Renal pelvis (tissue), 1 donor: ENCODE measurements at regions not wholly inside any gene's neighbourhood (a gene's known extent, or its start where the extent isn't known, plus 50 kb on each side); places are given as distances from the start of the nearest gene placed in this dataset.

Source experiments
- DNase-seq: peaks from one replicate; pipeline ENCODE4 v3.0.0-alpha.2; 2013

- DNase-seq = no peak
Measured at GRCh38 chr22:48093981-48094380, 1331.5 kb downstream of the TBC1D22A start.

DNA sequence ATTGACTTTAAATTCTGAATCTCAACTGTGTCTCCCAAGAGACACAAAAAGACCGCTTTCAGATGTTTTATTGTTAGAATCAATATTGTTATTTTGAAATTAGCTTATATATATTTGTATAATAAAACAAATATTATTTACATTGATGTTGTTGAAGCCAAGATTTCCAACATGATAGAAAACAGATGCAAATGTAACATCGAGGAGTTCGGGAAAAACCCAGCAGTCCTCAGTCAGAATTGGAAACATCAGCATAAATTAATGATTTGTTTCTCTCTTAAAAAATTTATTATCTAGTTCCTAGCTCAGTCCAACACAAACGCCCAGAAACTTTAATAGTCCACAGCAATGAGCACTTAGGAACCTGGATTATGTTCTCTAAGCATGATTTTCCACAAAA lies 1330.4 kb downstream of the TBC1D22A start:
- DNase-seq = no peak

DNA sequence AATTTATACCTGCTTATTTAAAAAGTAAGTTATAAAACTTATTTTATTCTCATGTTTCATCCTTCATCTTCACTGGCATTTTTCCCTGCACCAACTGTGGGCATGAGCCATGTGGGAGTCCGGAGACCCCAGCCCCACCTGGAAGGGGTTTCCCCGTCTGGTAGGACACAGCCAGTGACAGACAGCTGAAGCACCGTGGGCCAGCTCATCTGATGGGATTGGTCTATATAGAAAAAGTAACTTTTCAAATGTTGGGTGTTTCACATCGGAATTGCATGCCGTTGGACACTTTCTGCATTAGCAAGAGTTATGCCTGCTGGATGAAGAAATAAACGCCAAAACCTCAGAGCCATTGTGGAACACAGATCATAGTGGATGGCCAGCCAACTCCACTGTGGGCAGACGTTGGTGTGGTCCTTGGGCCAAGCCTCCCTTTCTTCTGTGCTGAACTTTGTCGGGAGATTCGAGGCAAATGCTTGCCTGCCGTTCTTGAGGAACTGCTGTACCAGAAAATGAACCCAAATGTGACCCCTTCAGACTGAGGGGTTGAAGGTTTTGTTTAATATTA lies 1329.3 kb downstream of the TBC1D22A start:
- DNase-seq = no peak

- DNase-seq = no peak
Measured at GRCh38 chr22:48091060-48091650, 1328.7 kb downstream of the TBC1D22A start.

- DNase-seq = no peak
Measured at GRCh38 chr22:48090332-48090672, 1327.9 kb downstream of the TBC1D22A start.

- DNase-seq = peak; percentile 87
Measured at GRCh38 chr22:48089601-48090331, 1327.3 kb downstream of the TBC1D22A start.

- no peak for DNase-seq
Measured at GRCh38 chr22:48088926-48089536, 1326.6 kb downstream of the TBC1D22A start.

DNA sequence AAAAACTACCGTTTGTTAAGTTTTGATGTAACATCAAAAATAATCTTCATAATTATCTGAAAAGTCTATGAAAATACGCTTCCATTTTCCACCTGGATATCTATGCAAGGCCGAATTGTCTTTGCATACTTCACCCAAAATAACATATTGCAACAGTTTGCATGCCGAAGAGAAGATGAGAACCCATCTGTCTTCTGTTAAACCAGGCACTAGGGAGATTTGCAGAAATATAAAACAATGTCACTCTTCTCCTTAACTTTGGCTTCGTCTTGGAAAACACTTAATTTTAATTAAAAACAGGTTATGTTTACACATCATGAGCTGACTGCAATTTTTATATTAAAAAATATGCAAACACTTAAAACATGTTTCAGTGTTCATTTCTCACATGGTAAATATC lies 1325.8 kb downstream of the TBC1D22A start:
- no peak for DNase-seq

DNA sequence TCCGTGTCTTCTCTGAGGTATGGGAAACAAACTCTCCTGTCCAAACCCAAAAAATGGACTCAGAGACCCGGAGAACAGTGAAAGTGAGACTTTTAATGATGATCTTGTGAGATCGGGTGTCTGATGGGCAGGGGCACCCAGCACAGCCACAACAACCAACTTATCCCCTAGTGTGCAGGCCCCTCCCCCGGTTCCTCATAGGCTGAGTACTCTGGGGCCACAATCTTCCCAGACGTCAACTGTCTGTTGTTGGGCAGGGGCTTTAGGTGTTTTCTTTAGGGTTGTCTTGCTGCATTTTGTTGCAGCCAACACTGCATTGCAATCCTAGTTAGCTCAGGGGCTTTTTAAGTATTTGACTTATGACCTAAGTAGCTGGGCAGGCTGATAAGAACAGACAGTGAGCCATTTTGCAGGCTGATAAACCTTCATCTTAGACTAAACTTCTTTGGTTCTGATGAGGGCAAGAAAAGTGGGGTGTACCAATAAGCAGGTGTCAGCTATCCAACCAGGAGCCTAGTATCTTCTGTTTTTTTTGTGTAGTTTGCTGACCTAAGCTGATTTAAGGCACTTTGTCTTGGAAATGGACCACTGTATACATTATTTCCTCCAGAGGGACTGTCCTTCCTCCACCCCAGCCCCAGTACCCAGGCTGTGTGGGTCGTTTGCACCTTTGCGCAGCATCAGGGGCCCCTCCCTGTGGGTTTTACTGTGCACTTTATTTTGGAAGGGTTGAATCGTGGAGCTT lies 1323.6 kb downstream of the TBC1D22A start:
- DNase-seq = no peak

GRCh38 chr22:48084729-48085050 lies 1322.2 kb downstream of the TBC1D22A start:
- DNase-seq = no peak

GRCh38 chr22:48084041-48084728 lies 1321.7 kb downstream of the TBC1D22A start:
- DNase-seq = no peak

DNA sequence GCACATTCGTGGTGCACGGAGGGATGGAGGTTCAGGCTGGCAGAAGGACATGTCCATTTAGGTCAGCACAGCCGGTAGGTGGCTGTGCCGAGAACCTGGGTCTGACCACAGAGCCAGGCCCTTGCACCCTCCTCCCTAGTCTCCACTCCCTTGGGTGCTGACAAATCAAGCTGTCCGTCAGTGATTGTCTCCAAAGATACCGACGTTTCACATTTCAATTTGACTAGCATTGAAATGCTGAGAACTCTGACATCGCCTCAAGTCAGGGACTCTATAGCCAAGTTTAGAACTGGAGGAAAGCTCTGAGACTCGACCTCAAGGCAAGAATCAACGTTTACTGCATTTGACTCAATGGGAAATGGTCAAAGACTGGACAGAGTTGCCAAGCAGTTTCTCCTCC lies 1321.1 kb downstream of the TBC1D22A start:
- no peak for DNase-seq

- DNase-seq = no peak
Measured at GRCh38 chr22:48082284-48082683, 1319.8 kb downstream of the TBC1D22A start.

DNA sequence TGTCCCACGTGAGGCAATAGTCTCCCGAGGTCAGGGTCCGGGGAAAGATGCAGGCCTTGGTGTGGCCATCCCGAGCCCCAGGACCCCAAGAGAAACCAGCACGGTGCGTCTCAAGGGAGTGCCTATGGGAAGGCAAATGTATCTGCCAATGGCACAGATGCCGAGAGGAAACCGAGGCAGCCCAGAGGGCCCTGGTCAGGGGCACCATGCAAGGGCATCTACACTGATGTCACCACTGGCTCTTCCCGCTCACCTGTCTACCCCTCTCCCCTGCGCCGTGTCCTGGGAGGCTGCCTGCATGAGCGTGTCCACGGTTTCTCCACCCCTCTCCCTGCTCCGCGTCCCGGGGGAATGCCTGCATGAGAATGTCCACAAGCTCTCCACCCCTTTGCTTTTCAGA lies 1318.8 kb downstream of the TBC1D22A start:
- no peak for DNase-seq

DNA sequence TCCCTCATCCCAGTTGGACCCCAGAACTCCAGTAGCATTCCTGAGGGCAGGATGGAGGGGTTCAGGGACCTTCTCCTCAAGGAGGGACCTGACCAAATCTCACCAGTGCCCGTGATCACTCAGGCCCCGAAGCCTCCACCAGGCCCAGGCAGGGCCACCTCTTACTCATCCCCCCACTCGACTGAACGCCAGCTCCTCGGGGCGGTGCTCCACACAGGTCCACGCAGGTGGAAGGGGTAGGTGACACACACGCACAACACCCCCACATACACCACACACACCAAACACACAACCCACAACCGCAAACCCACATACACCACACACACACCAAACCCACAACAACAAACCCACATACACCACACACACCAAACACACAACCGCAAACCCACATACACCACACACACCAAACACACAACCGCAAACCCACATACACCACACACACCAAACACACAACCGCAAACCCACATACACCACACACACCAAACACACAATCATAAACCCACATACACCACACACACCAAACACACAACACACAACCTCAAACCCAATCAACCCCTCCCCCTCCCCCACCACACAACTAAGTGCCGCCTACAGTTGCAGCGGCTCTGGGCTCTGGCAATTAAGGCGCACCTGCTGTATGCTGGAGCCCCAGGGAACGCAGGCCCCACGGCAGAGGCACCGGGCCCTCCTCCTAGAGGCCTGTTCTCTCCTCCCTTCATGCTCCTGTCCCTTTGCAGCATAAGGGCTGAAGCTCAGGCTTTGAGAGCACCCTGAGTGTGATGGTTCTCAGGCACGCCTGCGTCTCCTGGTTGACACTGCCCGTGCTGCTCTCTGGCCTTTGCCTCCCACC lies 1318.1 kb downstream of the TBC1D22A start:
- DNase-seq = no peak

DNA sequence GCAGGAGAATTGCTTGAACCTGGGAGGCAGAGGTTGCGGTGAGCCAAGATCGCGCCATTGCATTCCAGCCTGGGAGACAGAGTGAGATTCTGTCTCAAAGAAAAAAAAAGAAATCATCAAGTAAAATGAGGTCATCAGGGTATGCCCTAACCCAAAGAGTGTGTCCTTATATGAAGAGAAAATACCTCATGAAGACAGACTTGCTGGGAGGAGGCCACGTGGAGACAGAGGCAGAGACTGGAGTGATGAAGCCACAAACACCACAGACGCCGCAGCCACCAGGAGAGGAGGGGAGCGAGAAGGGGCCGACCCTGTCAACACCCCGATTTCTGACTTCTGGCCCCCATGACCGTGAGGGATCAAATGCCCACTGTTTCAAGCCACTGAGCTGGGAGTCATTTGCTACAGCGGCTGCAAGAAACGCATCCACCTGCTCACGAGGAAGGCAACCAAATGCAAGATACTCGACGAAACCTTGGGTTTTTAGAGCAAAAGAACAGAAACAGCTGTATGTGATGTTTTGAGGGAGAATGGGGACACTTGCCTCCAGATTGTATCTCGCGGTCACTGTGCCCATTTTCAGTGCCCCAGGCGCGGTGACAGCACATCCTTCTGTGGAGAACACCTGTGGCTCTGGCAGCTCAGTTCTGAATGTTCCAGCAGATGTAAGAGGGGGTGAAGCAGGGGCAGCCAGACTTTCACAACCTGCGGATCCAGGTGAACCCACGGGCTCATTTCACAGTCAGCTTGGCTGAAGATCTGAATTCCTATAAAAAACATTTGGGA lies 1317.2 kb downstream of the TBC1D22A start:
- DNase-seq = no peak

DNA sequence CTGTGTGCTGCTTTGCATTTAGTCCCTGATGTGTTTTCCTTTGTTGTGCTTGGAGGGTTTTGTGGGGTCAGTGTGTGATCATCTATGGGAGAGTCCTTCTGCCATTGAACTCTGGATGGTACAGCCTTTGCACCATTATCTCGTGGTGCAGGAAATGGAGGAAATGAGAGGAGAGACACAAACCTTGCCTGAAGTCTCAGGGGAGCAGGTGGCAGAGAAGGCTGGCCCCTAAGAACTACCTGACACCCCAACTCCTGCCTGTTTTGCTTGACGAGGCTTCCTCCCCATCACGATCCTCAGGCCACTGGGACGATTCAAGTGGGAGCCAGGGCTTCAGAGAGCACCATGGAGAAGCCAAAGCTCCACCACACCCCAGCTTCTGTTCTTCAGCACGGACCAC lies 1316.4 kb downstream of the TBC1D22A start:
- no peak for DNase-seq

GRCh38 chr22:48077699-48078098 lies 1315.2 kb downstream of the TBC1D22A start:
- no peak for DNase-seq

GRCh38 chr22:48076008-48076407 lies 1313.6 kb downstream of the TBC1D22A start:
- DNase-seq = no peak

GRCh38 chr22:48075604-48076003 lies 1313.2 kb downstream of the TBC1D22A start:
- no peak for DNase-seq
